ENCODE measurements at regions not wholly inside any gene's neighbourhood (a gene's known extent, or its start where the extent isn't known, plus 50 kb on each side); places are given as distances from the start of the nearest gene placed in this dataset.

GRCh38 chr6:84399003-84399402 is 171.6 kb upstream of the CEP162 start:
- no peak for TF ChIP-seq CTCF (IDR thresholded peaks at IDR 0.05; ENCODE audit: low read depth, low read length, missing control alignments)
- DNase-seq (ENCODE audit: low read depth), result no peak
- in situ Hi-C loops (cut with HindIII; ENCODE audit: low sequenced_read_pairs), result no loop called here
- H3K4me3 ChIP-seq (ENCODE audit: low read depth, low read length), result no peak overlapping the region

- H3K4me3 ChIP-seq (ENCODE audit: low read depth, low read length), result no peak overlapping the region
- DNase-seq (ENCODE audit: low read depth), result no peak
- in situ Hi-C loops (cut with HindIII; ENCODE audit: low sequenced_read_pairs), result no loop called here
- no peak for TF ChIP-seq CTCF (IDR thresholded peaks at IDR 0.05; ENCODE audit: low read depth, low read length, missing control alignments)
These were observed 164.8 kb upstream of the CEP162 start for GRCh38 chr6:84392261-84392660.

- no peak for TF ChIP-seq CTCF (IDR thresholded peaks at IDR 0.05; ENCODE audit: low read depth, low read length, missing control alignments)
- in situ Hi-C loops (cut with HindIII; ENCODE audit: low sequenced_read_pairs), result no loop called here
These were observed 163.4 kb upstream of the CEP162 start for GRCh38 chr6:84390851-84391250.

GRCh38 chr6:84390334-84390733 is 162.9 kb upstream of the CEP162 start:
- H3K4me3 ChIP-seq (ENCODE audit: low read depth, low read length), result no peak overlapping the region
- in situ Hi-C loops (cut with HindIII; ENCODE audit: low sequenced_read_pairs), result no loop called here
- no peak for DNase-seq (ENCODE audit: low read depth)
- no peak for TF ChIP-seq CTCF (IDR thresholded peaks at IDR 0.05; ENCODE audit: low read depth, low read length, missing control alignments)

More at GRCh38 chr6:84390851-84391250, 163.4 kb upstream of the CEP162 start:
- DNase-seq (ENCODE audit: low read depth), result no peak
- H3K4me3 ChIP-seq (ENCODE audit: low read depth, low read length), result no peak overlapping the region

- in situ Hi-C loops (cut with HindIII; ENCODE audit: low sequenced_read_pairs), result no loop called here
- no peak for TF ChIP-seq CTCF (IDR thresholded peaks at IDR 0.05; ENCODE audit: low read depth, low read length, missing control alignments)
- DNase-seq (ENCODE audit: low read depth), result no peak
- H3K4me3 ChIP-seq (ENCODE audit: low read depth, low read length), result no peak overlapping the region
These were observed 151.7 kb upstream of the CEP162 start for GRCh38 chr6:84379142-84379541.

- TF ChIP-seq CTCF (IDR thresholded peaks at IDR 0.05; ENCODE audit: low read depth, low read length, missing control alignments), result no peak
- no peak for DNase-seq (ENCODE audit: low read depth)
- in situ Hi-C loops (cut with HindIII; ENCODE audit: low sequenced_read_pairs), result no loop called here
- no peak overlapping the region for H3K4me3 ChIP-seq (ENCODE audit: low read depth, low read length)
These were observed 144.8 kb upstream of the CEP162 start for GRCh38 chr6:84372290-84372689.

GRCh38 chr6:84371681-84372080 is 144.2 kb upstream of the CEP162 start:
- in situ Hi-C loops (cut with HindIII; ENCODE audit: low sequenced_read_pairs), result no loop called here
- H3K4me3 ChIP-seq (ENCODE audit: low read depth, low read length), result no peak overlapping the region
- DNase-seq (ENCODE audit: low read depth), result no peak
- TF ChIP-seq CTCF (IDR thresholded peaks at IDR 0.05; ENCODE audit: low read depth, low read length, missing control alignments), result no peak
